Activated T-cell treated with anti-CD3 and anti-CD28 coated beads for 48 hours (primary cell): ENCODE measurements at regions not wholly inside any gene's neighbourhood (a gene's known extent, or its start where the extent isn't known, plus 50 kb on each side); places are given as distances from the start of the nearest gene placed in this dataset.
"Not testable (repeated sequence)": the region's sequence is repeated elsewhere in the genome, so short reads cannot be mapped to it uniquely, and the experiment has no call there.

Source experiments
- DNase-seq: peaks from one replicate; pipeline ENCODE4 v3.0.0-alpha.2; 2020; ENCODE audit warnings: low read depth

DNA sequence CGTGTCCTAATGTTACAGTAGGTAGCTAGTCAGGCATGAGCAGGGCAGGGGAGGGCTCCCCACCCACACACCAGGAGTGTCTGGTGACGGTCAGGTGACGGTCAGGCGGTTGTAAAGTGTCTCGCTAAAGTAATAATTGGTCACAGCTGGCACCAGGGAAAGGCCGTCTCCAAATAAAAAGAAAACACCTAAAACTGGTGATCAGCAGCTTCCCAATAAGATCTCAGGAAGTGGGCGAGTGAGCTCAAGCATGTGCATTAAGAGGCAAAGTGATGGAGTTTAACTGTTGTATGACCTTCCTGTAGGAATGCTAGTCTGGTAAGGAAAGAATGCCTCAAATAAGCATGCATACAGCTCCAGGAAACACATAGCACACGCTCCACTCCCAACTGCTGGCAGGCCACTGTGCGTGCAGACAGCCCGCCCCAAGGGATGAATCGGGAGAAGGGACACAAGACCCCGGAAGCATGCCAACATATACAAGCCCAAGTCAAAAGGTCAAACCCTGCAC, 177.1 kb downstream of the RNF144A start:
- DNase-seq = no peak

DNA sequence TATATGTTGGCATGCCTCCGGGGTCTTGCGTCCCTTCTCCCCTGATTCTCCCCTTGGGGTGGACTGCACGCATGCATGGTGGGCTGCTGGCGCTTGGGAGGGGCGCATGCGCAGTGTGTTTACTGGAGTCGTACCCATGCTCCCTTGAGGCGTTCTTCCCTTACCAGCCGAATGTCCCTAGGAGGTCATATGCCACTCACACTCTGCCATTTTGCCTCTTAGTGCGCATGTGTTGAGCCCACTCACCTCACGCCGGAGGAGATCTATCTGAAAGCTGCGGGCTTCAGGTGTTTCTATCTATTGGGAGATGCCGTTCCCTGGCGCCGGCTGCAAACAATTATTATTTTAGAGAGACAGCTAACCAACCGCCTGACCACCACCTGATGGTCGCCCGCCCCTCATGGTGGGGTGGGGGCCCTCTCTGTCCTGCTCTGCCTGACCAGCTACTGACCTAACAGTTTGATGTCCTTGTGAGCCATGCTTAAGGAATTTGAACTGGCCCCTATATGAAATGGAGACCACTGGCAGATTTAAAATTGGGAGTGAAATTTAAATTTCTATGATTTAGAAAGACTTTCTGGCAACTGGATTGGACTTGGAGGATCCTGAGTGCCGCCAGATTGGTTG, 179.6 kb downstream of the RNF144A start:
- DNase-seq = no peak

DNA sequence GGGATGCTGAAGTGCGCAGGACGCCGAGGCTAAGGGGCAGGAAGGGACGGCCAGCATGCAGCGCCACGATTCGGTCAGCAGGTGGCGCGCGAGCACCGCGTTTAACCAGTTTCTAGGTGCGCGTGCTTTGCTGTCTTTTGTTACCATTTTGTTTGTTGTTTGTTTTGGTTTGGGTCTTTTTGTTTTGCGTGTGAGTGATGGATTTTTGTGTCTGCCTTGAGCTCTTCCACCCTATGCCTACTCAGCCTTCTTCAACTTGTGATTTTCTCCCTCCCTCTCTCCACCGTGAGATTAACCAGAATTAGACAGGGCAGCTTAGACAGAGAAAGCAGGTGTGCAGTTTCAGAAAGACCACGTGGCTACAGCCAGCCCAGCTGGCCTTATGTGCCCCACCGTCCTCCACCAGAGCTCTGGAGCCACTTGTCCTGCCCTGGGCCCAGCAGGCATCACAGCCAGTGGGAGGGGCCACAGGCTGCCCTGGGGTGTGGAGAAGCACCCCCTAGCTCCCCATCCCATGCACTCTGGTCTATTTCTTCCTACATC, 180.2 kb downstream of the RNF144A start:
- peak; percentile 69 for DNase-seq

DNA sequence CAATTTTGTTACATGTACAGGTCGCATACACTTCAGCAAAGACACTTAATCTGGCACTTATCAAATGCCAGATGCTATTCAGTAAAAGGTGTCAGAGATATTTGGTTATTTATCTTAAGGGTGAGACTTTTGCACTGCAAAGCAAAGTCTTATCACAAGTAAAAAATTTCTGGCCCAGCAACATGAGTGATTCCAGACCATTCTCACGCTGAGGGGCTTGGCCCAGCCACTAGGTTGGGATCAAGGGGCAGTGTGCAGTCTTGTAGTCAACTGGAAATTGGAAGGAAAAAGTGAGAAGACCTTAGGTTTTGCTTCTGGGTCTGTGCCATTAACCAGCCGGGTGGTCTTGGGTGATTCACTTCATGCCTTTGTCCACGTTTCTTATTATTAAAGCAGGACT, 181.6 kb downstream of the RNF144A start:
- no peak for DNase-seq

DNA sequence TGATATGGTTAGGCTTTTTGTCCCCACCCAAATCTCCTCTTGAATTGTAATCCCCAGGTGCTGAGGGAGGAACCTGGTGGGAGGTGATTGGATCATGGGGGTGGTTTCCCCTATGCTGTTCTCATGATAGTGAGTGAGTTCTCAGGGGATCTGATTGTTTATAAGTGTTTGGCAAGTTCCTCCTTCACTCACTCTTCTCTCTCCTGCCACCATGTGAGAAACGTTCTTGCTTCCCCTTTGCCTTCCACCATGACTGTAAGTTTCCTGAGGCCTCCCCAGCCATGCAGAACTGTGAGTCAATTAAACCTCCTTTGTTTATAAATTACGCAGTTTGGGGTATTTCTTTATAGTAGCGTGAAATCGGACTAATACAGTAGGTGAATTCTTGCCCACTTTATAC, 182.5 kb downstream of the RNF144A start:
- not testable (repeated sequence) for DNase-seq

DNA sequence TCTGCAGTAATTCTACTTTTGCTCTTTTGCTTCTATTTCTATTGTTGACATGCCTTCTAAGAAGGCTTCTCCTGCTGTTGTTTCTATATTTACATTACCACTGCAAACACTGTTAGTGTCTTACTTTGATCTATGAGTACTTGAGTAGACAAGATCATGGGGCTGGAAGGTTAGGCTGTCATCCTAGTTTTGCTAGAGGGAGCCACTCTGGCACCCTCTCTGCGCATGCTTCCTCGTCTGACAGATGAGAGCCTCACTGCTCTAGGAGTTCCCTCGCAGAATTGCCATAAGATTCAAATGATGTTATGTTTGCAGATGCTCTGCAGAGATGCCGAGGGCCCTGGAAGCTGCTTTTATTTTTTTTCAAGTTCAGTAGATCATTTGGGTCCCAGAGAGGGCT, 185.6 kb downstream of the RNF144A start:
- no peak for DNase-seq

DNA sequence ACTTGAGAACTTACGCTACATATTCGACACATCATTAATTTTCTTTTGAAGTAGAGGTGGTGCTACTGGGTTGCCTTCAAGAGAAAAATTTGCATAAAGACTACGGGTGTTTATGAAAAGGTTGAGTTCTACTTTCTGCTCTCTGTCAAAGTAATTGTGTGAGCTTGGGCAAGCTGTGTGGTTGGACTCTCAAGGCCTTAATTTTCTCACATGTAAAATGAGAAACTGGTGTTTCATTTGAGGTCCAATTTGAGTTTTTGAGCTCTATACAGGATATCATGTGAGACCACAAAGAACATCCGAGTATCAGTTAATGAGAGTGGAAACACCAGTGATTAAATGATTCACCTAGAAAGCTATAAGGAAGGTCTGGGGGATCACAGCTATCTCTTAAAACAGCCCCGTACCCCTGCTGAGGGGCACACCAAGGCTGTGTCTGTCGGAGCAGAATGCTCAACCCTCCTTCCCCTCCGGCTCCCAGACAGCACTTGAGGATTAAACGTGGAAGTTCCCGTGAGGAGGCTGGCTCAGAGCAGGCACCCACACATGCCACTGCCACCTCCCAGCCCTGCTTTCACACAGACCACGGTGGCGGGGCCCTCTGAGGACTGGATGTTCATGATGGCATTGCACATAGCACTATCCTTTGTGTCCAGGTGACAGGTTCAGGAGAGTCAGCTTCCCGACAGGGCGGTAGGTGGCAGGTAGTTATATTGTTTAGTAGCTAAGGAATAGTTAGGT, 191.8 kb downstream of the RNF144A start:
- DNase-seq = no peak

DNA sequence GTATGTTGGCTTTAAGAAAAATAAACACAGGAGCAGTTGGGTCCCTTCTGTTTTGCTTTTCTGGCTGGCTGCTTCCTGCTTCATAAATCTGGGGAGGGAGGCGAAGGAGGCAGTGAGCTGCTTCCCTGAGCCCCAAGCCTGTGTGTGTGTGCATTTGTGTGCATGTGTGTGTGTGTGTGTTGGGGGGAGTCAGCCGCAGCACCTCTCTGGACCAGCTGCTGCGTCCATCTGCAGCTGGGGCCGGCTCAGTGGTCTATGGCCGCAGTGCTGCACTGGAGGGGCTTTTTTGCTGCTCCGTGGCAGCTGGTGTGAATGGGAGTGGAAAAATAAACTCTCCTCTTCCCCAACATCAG, 192.3 kb downstream of the RNF144A start:
- DNase-seq = no peak

DNA sequence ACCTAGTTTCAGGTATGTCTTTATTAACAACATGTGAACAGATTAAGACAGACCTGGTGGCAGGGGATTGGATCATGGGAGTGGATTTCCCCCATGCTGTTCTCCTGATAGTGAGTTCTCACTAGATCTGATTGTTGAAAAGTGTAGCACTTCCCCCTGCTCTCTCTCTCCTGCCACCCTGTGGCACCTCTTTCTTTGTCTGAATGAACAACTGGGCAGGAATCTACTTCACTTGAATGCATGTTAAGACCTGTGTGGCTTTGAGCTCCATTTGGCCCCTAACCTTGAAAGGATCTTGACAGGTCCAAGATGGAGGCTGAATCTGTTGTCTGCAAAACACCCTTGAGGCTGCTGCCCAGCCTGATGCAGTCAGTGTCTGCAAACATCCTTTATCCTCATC, 194.4 kb downstream of the RNF144A start:
- no peak for DNase-seq

DNA sequence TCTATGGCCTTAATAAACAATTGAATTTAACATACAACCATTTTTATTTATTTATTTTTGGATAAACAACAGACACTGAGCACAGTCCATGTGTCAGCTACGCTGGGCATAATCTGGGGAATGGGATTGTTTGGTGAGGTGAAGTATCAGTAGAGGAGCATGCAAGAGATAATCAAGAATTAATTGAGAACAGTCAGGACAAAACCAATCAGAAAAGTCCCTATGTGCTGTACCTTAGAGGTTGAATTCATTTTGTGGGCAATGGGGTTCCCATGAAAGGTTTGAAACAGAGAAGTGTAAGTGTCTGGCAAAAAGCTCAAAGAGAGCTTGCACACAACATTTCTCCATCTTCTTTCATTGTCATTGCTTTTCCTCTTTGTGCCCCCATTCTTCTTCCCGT, 198.2 kb downstream of the RNF144A start:
- DNase-seq = no peak

DNA sequence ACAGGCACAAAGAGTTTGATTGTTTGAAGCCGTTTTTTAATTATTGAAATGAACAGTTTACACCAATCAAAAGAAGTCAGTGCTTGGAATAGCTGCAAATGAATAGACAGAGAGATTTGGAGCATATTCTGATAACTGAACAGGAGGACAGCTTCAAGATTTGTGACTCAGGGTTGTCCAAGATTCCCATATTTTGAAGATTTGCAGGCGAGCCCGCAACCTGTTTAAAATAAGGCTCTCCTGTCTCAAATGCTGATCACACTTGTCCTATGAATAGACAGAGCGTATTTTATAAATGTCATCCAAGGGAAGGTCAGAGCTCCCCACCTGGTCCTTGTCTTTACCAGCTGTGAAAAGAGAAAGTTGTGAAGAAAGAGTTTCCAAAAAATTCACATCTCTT, 198.7 kb downstream of the RNF144A start:
- DNase-seq = no peak

DNA sequence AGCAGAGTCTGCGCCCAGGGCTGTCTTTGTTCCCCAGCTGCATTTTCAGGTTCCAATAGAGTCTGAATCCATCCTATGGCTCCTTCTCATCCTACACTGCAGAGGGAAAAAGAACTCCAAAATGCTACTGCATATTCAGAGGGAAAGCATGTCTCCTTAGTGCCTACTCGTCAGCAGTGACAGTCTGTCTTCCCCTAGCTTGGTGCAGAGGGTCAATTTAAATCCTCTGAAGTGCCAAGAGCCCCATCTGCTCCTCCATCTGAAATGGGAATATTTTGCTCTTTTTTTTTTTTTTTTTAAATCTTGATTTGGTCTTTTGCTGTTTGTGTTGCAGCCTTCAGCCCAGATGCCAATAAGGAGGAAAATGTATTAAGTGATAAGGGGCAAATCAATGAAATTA, 199.3 kb downstream of the RNF144A start:
- no peak for DNase-seq

DNA sequence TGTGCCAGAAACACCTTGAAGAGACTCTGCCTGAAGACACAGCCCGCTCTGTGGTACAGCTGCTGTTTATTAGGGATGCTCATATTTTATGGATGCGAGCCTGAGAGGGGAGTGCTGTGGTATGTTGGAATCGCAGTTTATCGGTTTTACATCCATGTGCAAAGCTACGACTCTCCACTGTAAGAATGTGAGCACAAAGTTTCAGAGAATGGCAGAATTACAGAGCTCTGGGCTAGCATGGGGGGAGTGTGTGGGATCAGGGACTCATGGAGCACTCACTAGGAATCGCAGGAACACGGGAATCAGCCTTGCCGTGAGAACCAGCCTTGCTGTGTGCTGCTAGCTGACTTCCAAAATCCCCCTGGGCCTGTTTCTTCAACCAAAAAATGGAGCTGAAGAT, 199.9 kb downstream of the RNF144A start:
- no peak for DNase-seq

DNA sequence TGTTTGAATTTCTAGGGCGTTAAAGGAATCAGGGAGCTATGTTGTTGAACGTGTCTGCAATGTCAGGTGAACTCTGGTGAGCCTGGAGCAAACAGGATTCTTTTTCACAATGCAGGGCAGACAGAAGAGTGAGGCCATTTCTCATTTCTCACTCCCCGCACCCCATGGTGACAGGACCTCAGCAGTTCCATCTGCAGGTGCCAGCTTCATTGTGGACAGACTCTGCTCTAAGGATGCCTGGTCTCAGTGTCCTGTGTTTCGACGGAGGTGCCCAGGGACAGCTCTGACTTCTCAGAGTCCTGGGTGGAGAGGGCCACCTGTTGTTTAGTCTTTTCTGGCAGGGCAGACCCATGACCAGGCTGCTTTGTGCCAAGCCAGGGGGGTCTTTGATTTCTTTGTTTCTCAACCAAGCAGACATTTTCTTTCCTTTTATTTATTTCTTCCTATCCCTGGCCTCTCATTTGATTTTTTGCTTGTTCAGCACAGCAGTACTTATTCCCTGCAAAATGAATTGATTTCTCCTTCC, 201.5 kb downstream of the RNF144A start:
- DNase-seq = no peak

DNA sequence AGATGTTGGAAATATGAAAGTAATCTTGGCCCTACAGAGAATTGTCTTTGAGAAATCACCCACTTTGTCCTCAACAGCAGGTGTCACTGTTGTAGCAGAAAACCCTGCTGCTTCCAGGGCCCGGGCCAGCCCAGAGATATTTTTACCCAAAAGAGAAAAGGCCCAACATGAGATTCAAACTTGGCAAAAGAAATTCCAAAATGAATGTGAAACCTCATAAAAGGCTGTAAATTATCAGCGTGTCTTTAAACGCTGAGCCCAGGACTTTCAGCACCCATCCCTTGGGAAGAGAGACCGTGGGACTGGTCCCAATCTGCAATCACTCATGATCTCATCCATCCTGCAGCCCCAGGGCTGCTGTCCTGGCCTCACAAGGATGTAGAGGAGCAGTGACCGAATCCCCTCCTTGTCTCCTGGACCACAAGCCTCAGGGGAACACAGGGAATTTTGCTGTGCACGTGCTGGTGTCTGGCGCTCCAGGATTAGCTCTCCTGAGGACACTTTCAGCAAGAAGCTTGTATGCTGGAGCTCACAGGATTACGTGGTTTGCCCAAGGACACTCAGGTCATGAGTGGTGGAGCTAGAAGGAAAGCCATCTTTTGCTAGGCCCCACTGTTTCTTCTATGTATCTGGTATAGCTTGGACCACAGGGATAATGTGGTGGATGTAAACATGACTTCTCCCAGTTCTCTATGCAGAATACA, 202.1 kb downstream of the RNF144A start:
- no peak for DNase-seq

DNA sequence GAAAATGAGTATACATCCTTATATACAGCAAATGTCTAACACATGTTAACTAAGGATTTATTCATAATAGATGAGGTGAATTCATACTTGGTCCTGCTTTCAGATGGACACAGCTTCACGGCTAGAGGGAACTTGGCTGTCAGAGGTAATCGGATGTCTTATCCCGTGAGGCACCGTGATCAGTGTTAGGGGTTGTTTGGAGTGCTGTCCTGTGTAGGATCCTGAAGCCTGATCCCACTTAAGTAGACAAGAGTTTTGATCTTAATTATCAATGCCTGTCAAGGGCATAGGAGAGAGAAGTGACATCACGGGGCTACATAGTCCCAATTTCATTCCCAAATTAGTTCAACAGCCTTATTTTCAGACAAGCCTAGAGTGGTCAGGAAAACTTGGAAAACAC, 204.6 kb downstream of the RNF144A start:
- DNase-seq = no peak

DNA sequence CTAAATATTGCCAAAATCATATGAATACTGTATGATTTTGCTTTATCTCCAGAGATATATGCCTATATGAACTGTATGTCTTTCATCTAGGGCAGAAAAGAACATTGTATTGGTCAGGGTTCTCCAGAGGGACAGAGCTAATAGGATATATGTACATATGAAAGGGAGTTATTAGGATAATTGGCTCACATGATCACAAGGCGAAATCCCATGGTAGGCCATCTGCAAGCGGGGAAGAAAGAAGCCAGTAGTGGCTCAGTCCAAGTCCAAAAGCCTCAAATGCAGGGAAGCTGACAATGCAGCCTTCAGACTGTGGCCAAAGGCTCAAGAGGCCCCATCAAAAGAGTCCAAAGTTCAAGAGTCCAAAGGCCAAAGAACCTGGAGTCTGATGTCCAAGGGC, 209.9 kb downstream of the RNF144A start:
- DNase-seq = no peak

DNA sequence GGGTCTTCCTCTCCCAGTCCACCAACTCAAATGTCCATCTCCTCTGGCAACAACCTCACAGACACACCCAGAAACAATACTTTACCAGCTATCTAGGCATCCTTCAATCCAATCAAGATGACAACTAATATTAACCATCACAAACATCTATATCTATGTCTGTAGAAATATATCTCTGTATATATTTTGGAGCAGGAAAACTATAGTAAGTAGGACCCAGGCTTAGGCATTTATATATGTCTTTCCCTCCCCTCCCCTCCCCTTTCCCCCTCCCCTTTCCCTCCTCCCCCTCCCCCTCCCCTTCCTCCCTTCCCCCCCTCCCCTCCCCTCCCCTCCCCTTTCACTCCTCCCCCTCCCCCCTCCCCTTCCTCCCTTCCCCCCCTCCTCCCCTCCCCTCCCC, 210.5 kb downstream of the RNF144A start:
- DNase-seq = no peak

DNA sequence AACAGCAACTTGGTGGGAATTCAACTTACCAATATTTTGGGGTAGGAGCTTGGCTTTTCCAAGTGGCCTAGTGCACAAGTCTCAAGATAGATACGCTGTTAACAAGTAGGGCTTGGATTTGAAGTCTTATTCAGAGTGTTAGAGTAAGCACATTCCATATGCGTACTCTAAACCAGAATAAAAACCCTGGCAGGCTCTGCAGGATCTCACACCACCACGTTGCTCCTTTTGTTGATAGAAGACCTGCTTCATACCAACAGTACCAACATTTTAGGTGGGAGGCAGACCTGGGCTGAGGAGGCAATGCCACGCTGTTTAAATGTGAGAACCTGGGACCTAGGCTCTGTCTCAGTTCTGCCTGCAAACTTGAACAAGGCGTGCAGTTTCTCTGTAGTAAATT, 214.0 kb downstream of the RNF144A start:
- DNase-seq = no peak

DNA sequence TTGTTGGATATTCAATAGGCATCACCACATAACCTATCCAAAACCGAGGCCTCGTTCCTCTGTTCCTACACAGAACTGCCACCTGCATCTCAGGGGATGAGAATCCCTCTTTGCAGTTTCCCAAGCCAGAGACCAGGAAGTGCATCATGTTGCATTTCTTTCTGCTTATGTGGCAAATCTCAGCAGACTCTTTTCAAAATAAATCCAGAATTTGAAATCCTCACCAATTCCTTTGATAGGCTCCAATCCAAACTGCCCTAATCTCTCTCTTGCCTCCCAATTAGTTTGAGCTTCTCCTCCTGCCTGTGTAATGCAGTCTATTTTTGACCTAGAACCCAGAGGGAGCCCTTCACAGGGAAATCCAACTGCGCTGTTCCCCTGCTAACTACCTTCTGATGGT, 215.5 kb downstream of the RNF144A start:
- DNase-seq = no peak

DNA sequence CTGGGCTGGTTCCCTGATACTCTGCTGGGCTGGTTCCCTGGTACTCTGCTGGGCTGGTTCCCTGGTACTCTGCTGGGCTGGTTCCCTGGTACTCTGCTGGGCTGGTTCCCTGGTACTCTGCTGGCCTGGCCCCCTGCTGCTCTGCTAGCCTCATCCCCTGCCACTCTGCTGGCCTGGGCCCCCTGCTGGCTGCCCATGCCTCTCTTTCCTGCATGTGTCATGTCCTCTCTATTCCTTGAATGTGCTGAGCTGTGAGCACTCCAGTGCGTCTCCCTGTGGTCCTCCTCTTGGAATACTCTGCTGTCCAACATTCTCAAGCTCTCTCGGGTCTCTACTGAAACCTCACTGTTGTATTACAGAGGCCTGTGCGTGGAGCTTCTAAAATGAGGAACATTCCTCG, 216.3 kb downstream of the RNF144A start:
- DNase-seq = no peak

DNA sequence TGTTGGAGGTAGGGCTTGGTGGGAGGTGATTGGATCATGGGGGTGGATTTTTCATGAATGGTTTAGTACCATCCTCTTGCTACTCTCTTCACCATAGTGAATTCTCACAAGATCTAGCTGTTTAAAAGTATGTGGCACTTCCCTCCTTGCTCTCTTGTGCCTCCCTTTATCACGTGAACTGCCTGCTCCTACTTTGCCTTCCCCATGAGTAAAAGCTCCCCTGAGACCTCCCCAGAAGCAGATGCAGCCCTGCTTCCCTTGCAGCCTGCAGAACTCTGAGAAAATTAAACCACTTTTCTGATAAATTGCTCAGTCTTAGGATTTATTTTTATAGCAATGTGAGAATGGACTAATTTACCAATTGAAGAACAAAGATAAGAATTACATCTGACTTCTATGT, 223.1 kb downstream of the RNF144A start:
- no peak for DNase-seq

DNA sequence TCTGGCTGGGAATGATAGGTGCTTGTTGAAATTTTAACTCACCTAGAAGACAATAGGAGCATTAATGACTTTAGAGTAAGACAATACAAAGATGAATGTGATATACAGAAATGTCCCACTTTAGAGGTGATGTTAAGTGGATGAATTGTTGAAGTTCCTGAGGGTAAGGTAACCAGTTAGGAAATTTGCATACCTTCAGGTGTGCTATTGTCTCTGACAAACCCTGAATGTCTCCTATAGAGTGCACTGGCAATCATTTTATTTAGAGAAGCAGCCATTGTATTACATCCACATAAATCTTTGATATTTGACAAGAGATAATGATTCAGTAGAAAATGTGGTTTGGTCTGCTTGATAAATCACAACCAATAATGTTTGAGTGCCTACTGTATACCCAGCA, 228.5 kb downstream of the RNF144A start:
- DNase-seq = no peak
